ENCODE measurements at regions not wholly inside any gene's neighbourhood (a gene's known extent, or its start where the extent isn't known, plus 50 kb on each side); places are given as distances from the start of the nearest gene placed in this dataset.

DNA sequence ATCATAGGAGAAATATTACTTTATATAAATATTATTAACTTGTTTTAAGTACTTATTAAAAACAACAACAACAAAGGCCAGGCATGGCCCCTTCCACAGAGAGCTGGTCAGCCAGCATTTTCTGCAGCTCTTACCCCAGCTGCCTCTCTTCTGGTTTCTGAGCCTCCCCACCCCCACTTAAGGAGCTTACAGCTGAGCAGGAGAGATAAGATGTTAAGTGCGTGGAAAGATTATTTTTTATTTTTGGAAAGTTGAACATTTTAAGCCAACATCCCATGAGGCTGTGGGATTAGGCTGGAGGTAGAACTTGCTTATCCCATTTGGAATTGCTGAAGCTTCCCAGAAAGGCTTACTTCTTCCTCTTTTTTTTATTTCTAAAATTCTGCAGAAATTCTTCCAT, 401.2 kb downstream of the SEC14L1 start:
- 3 to 14% methylated on average over 1 of the region's 1 CpG for WGBS, 2 donors
- Histone ChIP-seq H3K4me3 (no peak overlapping the region), H3K27me3 (peaks cover 0 to 17% (median 0%) of the 10 kb centered on the region in 4 donors), H3K9me3 (no peaks in the 10 kb centered on the region), H3K27ac (no peak overlapping the region), H3K36me3 (no peaks in the 10 kb centered on the region), H3K4me1 (no peaks in the 10 kb centered on the region)
- intact Hi-C loops (cut with DNase I) = loop anchor here in 2 of 3 donors (5.0 to 10.0 kb wide), 2 partner anchors 470 to 473 kb away; no protein-coding TSS in a partner anchor
- DNase-seq (no peak), FAIRE-seq (no peak), ATAC-seq (no peak)
- TF ChIP-seq CTCF (IDR thresholded peaks at IDR 0.05) = no peak

GRCh38 chr17:77542551-77543490, 402.1 kb downstream of the SEC14L1 start:
- Histone ChIP-seq H3K4me3 (no peak overlapping the region), H3K27ac (no peak overlapping the region), H3K4me1 (no peaks in the 10 kb centered on the region), H3K9me3 (no peaks in the 10 kb centered on the region), H3K36me3 (no peaks in the 10 kb centered on the region), H3K27me3 (peaks cover 0 to 17% (median 0%) of the 10 kb centered on the region in 4 donors)
- WGBS, 2 donors = 14% methylated on average over 13 of the region's 13 CpGs
- DNase-seq (peak; percentile 38 to 79 (median 60)), ATAC-seq (peak; percentile 68 to 98 (median 96)), FAIRE-seq (peak; percentile 37)
- TF ChIP-seq CTCF (IDR thresholded peaks at IDR 0.05) = peak; percentile 34 to 74 (median 61)
- intact Hi-C loops (cut with DNase I) = loop anchor here in 2 of 3 donors (5.0 to 10.0 kb wide), 2 partner anchors 469 to 472 kb away; no protein-coding TSS in a partner anchor

- DNase-seq (no peak), FAIRE-seq (no peak), ATAC-seq (no peak)
- WGBS, 2 donors = 66 to 69% methylated on average over 15 of the region's 15 CpGs
- Histone ChIP-seq H3K9me3 (no peaks in the 10 kb centered on the region), H3K27ac (no peak overlapping the region), H3K27me3 (peaks cover 0 to 17% (median 0%) of the 10 kb centered on the region in 4 donors), H3K36me3 (no peaks in the 10 kb centered on the region), H3K4me3 (no peak overlapping the region), H3K4me1 (no peaks in the 10 kb centered on the region)
- no peak for TF ChIP-seq CTCF (IDR thresholded peaks at IDR 0.05)
- intact Hi-C loops (cut with DNase I) = loop anchor here in 2 of 3 donors (5.0 to 10.0 kb wide), 2 partner anchors 468 to 471 kb away; no protein-coding TSS in a partner anchor
Observed at GRCh38 chr17:77543801-77544200, 403.0 kb downstream of the SEC14L1 start.

GRCh38 chr17:77544347-77545110, 403.8 kb downstream of the SEC14L1 start:
- no peak for FAIRE-seq
- no peak overlapping the region for H3K4me3 ChIP-seq
- H3K9me3 ChIP-seq = no peaks in the 10 kb centered on the region
- DNase-seq = no peak
- 53 to 72% methylated on average over 13 of the region's 13 CpGs for WGBS, 2 donors
- H3K36me3 ChIP-seq = no peaks in the 10 kb centered on the region
- H3K27me3 ChIP-seq = peaks cover 0 to 12% (median 0%) of the 10 kb centered on the region in 4 donors
- no peaks in the 10 kb centered on the region for H3K4me1 ChIP-seq
- TF ChIP-seq CTCF (IDR thresholded peaks at IDR 0.05) = no peak
- no peak overlapping the region for H3K27ac ChIP-seq
- intact Hi-C loops (cut with DNase I) = loop anchor here in 2 of 3 donors (5.0 to 10.0 kb wide), 2 partner anchors 468 to 470 kb away; no protein-coding TSS in a partner anchor
- no peak for ATAC-seq

Data from pancreas (tissue), 10 donors.